Activated naive CD4-positive, alpha-beta T cell treated with Interleukin-2 at 50 U/mL for 16 hours (primary cell): ENCODE measurements at regions not wholly inside any gene's neighbourhood (a gene's known extent, or its start where the extent isn't known, plus 50 kb on each side); places are given as distances from the start of the nearest gene placed in this dataset.

Source experiments
- DNase-seq: peaks from one replicate; pipeline ENCODE4 v3.0.0-alpha.2; 2020

DNA sequence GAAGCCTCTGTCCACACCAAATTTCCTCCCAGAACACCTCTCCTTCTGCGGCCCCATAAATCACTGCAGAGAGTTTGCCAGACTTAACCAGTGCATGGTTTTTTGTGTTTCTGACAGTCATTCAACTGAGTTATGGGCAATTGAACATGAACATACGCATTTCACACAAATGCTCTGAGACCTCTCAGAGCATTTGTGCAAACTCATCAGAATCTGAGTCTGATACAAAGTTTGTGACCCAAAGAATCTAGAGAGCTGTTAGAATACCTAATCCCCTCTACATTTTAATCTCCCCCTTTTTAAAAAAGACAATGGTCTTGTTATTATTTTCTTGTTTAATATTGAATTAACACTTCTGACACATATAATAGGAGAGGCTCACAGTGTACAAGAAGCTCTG is 416.9 kb upstream of the SMARCA2 start:
- no peak for DNase-seq

DNA sequence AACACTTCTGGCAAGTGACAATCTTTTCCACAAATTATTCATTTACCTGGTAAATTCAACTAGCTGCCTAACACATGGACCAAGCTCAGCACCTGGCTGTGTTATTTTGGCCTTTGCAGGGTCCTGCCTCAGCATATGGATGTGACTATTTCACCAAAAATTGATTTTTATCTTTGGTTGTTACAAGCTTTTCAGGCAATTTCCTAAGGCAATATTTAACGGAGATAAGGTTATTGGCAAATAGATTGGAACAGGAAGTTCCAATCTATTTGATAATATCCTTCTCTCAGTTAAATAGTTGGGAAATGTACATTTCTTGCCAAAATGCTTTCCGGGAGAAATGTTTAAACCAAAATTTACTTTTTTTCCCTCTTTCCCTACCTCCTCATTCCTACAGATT is 415.2 kb upstream of the SMARCA2 start:
- DNase-seq, result no peak

DNA sequence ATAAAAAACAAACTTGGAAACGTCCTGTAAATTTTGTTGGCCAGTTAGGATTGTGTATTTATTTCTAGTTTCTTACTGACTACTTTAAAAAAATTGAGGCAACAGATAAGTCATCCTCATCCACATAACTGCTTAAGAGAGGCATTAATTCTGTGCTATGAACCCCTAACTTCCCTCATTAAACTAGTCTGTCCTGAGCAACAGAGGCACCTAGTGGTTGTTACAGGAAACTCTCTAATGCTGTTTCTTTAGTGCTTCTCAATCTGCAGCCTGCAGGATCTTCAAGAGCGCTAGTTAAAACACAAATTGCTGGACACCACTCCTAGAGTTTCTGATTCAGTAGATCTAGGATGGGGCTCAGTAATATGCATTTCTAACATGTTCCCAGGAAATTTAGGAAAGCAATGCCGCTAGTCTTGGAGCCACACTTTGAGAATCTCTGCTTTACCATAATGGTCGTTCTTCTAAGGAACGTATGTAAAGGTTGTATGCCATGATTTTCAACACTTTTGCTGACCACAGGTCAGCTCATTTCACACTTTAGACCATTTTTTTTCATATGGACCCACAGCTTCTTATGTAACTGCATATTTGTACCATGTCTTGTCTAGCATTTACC is 410.1 kb upstream of the SMARCA2 start:
- no peak for DNase-seq

DNA sequence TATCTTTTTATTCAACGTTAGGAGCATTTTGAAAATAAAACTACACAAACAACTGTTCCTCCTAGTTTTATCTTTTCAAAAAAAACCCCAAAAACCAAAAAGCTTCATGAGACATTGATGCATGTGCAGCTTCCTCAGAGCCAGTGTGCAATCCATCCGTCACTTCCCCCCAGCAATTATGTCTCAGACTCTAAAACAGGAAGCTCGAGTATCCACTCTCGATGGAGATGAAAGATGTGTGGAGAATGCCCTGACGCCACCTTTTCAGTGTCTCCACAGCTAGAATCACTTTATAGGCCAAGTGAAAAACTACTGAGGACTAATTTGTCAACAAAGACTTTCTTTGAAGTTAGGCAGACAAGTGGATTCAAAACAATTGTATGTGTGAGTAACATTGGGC is 408.9 kb upstream of the SMARCA2 start:
- DNase-seq, result no peak

DNA sequence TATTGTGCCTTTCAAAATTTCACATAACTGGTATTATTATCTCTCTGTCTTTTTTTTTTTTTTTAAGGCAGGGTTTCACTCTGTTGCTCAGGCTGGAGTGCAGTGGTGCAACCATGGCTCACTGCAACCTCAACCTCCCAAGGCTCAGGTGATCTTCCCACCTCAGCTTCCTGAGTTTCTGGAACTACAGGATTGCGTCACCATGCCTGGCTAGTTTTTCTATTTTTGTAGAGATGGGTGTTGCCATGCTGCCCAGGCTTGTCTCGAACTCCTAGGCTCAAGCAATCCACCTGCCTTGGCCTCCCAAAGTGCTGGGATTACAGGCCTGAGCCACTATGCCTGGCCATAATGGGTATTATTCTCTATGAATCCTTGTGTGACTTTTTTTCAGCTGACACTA is 402.3 kb upstream of the SMARCA2 start:
- no peak for DNase-seq

DNA sequence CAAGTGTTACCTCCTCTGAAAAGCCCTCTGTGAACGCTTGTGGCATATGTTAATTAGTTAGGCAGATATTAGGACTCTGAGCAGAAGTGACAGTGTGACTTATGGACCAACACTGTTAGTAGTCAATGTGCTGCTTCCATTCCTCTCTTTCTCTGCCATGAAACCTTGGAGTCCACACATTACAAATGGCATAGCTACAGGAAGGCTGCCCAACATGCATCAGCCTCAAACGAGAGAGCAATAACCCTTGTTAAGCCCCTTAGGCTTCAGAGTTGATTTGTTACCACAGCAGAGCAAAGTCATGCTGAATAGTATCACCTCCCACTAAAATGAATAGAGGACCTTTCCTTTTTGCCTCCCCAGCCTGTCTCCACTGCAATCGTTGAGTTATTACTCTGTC is 397.7 kb upstream of the SMARCA2 start:
- no peak for DNase-seq

DNA sequence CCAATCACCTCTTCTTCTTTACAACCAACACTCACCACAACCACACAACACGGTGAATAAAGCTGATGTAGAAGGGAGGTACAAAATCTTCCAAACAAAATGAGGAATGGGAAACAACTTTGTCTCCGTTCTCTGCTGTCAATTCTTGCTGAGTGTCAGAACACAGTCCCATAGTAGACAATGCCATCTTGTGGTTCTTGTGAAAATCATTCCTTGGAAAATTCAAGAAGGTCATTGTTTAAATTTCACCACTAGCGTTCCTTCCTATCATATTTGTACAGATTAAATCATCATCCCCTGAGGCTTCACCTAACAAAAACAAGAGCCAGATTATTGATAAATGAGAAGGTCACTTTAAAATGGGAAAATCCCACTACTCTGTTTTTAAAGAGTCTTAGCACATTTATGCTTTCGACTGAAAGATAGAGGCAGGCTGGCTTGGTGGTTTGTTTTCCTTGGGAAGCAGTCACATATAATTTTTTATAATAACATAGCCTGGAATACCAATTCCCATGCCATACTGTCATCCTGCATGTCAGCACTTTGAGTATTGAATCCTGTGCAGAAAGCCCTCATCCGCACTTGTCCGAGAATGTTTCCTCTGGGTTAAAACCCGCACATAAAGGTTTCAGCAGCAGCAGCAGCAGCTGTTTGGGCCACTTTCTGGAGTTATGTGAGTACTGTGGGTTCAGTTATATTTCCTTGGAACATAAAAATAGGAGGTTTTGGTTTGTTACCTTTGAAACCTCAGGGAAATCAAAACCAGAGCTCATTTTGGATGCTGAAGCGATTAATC is 395.0 kb upstream of the SMARCA2 start:
- no peak for DNase-seq

DNA sequence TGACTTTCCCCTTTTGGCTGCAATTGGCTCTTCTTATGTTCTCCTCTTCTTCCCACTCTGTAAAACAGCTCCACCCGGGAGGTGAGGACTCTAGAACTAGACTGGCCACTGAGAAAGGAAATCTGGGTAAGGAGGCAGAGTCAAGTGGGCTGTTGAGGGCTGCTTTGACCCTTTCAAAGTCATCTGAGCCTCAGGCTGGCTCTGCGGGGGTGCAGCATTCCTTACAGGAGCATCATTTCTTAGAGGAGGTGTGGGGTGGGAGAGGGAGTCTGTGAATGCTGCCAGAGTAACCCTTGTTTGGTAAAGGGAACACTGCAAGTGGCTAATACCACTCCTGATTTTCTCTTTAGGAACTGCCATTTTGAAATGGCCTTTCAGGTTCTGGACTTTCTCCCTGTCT is 377.7 kb upstream of the SMARCA2 start:
- DNase-seq, result no peak

DNA sequence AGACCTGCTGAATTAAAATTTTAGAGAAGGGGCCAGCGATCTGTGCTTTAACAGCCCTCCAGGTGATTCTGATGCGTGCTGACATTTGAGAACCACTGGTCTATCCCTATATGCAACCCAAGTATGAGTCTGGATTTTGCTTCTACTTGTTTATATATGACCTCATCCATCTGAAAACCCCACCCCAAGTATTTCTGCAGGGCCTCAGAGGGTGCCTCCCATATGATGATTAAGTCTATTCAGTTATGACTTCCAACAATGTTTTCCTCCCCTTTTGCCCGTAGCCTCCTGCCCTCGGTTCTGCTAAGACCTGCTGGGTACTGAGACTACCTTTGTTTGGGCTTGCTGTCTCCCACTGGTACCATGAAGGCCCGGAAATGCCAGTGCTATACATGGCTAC is 376.0 kb upstream of the SMARCA2 start:
- no peak for DNase-seq

DNA sequence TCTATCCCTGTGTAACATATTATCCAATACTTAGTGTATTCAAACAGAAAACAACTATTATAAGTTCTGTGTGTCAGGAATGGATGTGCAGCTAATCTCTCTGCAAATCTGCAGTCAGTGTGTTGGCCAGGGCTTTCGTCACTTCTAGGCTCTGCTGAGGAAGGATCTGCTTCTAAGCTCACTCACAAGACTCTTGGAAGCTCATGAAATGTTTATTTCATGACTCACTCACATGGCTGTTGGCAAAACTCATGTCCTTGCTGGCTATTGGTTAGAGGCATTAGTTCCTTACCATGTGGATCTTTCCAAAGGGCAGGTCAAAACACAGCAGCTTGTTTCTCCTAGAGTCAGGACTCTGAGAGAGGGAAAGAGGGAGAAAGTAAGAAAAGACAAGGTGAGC is 367.4 kb upstream of the SMARCA2 start:
- no peak for DNase-seq

DNA sequence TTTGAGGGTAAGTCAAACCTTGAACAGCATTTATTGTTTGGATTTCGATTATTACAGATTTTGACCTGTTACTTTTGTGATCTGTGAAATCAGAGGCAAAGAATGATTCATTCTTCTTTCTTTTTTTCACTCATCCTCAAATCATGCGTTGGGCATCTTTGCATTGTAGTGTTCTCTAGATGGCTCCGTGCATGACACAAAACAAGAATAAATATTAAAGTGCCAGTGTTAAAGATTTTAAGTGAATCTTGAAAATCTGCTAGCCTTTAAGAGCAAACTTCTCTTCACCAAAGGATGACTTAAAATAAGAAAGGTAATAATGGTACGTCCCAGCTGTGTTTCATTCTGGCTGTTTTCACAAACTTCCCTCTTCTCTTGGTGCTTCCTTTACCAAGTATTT is 361.9 kb upstream of the SMARCA2 start:
- no peak for DNase-seq

DNA sequence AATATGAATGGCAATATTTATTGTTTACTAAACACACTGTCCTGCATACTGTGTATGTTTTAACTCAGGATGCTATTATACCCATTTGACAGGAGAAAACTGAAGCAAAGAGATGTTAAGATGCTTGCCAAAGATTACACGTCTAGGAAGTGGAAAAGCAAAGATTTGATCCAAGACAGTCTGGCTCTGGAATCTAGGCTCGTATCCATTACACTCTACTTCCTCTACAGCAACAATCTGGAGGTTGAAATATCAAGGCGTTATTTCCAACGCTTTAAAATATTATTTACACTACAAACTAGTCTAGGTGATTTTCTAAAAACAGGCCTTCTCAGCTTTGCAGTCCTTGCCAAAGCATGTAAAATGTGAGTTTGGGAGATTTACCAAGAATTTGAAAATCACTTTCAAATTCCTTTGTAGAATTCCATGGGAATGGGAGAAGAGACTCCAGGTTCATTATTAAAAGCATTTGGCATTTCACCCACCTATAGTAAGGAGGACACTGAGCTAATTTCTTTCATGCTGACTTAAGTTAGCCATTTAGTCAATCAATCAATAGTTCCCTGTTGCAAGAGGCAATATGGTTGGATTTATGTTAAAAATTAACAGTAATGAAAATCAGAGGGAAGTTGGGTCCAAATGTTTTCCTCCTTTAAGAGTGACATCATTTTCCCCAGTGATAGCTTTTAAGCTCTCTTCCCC is 356.3 kb upstream of the SMARCA2 start:
- no peak for DNase-seq

DNA sequence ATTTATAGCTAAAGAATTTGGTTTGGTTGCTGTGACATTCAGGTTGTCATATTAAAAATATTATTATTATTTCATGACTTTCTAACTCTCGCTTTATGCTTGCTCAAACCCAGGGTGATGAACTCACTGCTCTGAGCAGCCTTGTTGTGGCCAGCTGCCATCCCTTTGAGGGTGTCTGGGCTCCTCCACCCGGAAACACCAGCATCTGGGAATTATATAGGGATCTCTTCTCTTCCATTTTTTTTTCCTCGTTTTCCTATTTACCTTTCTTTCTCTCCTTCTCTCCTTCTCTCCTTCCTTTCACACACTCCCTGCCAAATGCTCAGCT is 355.8 kb upstream of the SMARCA2 start:
- no peak for DNase-seq

DNA sequence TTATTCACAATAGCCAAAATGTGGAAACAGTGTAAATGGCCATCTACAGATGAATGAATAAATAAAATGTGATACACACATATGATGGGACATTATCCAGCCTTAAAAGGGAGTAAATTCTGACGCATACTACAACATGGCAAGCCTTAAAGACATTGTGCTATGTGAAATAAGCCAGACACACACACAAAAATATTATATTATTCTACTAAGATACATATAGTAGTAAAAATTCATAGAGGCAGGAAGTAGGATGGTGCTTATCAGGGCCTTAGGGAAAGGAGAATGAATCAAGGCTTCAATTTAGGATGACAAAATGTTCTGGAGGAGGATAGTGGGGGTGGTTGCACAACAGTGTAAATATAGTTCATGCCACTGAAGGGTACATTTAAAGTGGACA is 346.7 kb upstream of the SMARCA2 start:
- no peak for DNase-seq

DNA sequence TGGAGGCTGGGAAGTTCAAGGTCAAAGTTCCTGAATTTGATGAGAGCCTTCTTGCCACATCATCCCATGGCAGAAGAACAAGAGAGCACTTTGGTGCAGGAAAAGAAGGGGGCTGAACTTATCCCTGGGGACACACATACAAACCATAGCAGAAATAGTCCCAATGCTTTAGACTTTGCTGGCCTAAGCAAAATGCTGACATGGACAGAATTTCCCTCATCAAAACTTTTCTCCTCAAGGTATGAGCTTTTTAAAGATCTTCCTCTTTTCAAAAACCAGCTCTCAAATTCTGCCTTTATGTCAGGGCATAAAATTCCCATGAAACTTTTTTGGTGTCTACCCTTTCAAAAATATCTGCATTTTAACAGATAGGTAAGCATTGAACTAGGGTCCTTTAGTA is 341.8 kb upstream of the SMARCA2 start:
- no peak for DNase-seq

DNA sequence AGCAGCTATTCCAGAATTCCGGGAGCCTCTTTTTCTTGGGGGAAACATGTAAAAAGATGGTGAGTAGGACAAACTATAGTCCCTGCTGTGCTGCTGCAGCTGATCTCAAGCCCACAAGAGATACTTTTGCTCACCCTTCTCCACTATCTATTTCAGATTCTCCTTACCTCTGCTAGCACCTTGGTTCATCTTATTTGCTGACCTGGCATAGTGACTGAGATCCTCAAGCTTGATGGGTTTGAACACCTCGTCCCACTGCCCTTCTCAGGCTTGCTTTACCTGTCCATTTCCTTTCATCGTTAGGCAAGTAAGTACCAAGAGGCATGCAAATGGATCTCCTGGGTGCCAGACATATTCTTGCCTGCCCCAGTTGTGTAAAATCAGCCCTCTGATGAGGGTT is 338.4 kb upstream of the SMARCA2 start:
- no peak for DNase-seq

DNA sequence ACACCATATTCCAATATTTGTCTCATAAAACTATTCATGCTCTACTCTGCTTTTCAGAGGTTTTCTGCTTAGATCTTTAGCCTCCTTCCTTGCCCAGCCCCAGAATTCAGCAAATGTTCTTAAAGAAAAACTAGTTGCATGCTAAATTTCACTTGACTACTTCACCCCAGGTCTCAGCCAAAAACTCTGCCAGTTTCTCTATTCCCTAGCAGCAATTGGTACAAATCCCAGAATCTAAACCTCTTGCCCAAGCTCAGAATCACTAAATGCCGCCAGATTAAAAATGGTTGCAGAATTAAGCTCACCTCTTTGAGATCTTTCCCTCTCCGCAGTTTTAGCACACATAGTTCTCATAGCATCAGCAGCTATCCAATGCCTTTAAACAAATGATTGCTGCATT is 331.2 kb upstream of the SMARCA2 start:
- no peak for DNase-seq

DNA sequence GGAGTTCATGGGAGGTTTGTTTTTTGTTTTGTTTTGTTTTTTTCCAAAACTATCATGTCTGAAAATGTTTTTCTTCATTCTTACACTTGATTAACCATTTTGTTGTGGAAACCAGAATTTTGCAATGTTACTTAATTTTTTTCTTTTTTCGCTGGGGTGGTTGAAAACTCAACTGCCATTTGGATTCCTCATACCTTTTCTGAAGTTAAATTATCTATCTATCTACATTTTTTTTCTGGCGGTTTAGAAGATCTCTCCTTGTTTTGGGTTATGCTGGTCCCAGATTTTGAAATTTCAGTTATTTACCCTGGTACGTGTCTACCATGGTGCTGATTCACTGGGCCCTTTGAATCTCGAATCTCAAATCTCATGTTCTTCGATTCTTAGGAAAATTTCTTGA is 316.2 kb upstream of the SMARCA2 start:
- DNase-seq, result no peak

DNA sequence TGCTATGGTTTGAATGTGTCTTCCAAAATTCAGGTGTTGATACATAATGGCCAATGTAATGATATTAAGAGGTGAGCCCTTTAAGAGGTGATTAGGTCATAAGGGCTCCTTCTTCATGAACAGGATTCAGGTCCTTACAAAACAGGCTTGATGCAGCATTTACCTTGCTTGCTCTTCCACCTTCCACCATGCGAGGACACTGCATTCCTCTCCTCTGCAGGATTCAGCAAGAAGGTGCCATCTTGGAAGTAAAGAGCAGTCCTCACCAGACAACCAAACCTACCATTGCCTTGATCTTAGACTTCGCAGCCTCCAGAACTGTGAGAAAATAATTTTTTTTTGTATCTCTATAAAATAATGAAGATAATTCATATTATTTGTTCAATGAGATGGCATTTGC is 314.0 kb upstream of the SMARCA2 start:
- no peak for DNase-seq

DNA sequence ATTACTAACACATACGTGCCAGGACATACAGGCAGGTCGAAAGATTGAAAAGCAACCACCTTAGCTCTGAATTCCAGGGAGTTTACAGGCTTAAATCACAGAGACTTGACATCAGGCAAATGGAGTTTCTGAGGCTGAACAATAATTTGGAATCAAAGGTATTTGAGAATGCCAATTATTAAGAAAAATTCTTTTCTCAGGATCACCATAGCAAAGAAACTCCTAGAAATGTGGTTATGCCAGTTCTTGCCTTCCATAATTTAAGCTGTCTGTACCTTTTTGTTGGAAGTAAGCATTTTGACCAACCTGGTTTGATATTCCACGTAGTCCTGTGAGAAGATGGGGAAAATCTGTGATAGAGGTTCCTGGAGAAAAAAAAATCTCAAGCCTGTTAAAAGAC is 312.4 kb upstream of the SMARCA2 start:
- no peak for DNase-seq

DNA sequence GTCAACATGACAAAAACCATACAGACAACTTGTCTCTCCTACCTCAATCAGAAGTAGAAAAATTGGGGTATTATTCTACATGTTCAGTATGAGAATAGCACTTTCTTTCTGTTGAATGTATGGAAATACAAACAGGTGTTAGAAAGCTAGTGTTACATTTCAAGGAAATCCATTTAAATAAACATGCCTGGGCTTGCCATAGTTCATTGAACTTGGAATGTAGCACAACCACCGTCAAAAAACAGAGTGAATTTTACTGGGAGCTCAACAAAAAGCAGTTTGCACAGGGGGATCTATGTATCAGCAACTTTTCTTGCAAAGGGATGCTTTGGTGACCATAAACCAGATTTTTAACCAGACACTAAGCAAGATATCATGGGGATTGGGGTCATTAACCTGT is 307.9 kb upstream of the SMARCA2 start:
- no peak for DNase-seq

DNA sequence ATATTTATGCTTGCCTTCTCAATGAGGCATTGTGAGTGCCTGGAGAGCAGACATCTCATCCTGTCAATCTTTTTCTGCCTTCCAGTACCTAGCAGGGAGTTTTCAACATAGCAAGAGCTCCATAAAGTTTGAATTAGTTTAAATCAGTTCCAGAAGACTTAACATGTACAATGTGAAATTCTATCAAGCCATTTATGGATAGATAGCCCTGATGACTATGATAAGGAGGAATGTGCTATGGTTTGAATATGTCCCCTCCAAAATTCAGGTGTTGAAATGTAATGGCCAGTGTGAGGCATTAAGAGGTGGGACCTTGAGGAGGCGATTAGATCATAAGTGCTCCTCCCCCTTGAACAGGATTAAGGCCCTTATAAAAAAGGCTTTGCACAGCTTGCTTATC is 306.9 kb upstream of the SMARCA2 start:
- no peak for DNase-seq

DNA sequence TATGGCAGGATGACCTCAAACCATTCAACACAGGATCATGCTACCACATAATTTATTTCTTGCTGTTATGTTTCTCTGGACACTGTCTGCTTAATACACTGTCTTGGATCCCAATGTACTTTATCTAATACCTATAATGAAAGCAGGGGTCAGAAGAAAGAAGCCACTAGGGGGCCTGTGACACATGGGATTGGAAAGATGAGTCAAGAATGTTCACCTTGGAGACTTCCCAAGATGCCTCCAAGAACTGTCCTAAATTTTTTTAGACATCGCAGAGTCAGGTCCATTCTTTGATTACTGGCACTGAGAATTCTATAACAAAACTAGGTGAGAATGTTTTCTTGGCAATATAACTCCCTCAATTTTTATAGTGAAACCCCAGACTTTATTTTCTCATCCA is 305.8 kb upstream of the SMARCA2 start:
- no peak for DNase-seq

DNA sequence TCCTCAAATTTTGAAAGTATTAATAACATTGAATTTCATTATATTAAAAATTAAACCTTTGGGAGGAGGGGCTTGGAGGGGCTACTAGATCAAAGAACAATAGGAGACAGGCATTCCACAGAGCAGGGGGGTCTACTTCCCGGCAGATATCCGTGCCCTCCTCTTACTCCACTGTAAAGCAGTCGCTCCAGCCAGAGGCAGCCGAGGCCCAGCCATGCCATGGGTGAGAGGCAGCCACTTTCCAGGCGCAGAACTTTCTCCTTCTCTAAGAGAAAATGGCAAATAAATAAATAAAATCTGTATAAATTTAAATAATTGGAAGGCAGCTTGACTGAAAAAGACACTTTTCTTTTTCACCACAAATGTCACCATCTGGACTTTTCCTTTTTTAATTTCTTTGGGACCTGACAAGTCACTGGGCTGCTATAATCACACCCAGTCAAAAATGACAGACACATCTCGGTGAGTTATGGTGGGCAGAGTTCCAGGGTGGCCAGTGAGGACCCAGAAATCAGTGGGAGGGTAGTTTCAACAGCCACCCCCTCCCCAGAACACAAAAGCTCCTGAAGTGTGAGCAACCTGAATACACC is 302.2 kb upstream of the SMARCA2 start:
- no peak for DNase-seq
